ENCODE measurements at regions not wholly inside any gene's neighbourhood (a gene's known extent, or its start where the extent isn't known, plus 50 kb on each side); places are given as distances from the start of the nearest gene placed in this dataset.
"Not testable (repeated sequence)": the region's sequence is repeated elsewhere in the genome, so short reads cannot be mapped to it uniquely, and the experiment has no call there.

- no peak for DNase-seq (ENCODE audit: low spot score)
These were observed 465.1 kb upstream of the PCDH10 start for GRCh38 chr4:132683957-132684356.

GRCh38 chr4:132691026-132691425, 458.1 kb upstream of the PCDH10 start:
- DNase-seq (ENCODE audit: low spot score): no peak

GRCh38 chr4:132691668-132692067, 457.4 kb upstream of the PCDH10 start:
- no peak for DNase-seq (ENCODE audit: low spot score)

DNA sequence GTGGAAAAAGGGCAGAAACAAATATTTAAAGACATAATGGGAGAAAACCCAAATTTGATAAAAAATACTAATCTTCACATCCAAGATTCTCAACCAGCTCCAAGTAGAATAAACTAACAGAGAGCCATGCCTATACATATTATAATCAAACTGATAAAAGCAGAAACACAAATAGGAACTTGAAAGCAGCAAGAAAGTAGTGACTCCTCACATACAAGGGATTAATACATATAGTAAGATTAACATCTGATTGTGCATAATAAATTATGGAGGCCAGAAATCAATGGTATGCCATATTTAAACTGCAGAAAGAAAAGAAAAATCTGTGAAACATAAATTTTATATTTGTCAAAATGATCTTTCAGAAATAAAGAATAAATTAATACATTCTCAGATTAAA, 454.3 kb upstream of the PCDH10 start:
- no peak for DNase-seq (ENCODE audit: low spot score)

DNA sequence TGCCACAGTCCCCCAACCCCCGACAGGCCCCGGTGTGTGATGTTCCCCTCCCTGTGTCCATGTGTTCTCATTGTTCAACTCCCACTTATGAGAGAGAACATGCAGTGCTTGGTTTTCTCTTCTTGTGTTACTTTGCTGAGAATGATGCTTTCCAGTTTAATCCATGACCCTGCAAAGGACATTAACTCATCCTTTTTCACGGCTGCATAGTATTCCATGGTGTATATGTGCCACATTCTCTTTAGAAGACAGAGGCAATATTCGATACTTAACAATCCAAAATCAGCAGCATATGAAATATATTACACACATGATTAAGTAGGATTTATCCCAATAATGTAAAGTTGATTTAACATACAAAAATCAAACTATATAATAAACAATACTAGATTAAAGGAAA, 451.6 kb upstream of the PCDH10 start:
- DNase-seq (ENCODE audit: low spot score): not testable (repeated sequence)

GRCh38 chr4:132707955-132708354, 441.1 kb upstream of the PCDH10 start:
- DNase-seq (ENCODE audit: low spot score): no peak

DNA sequence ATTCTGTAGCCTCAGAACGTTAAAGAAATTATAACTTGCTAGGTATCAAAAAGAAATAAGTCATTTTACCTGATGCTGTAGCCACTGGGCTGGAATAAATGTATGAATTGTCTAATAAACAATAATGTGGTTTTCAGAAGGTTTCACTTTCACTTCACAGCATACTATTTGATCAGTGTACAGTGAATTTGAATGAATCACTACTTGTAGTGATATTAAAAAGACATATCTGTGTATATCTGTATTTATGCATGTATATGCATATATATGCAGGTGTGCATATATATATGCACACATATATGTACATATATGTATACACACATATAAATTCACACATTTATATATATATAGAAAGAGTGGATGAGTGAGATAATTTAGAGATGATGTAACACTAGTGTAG, 440.0 kb upstream of the PCDH10 start:
- no peak for DNase-seq (ENCODE audit: low spot score)

GRCh38 chr4:132710971-132711370, 438.1 kb upstream of the PCDH10 start:
- DNase-seq (ENCODE audit: low spot score): no peak

- no peak for DNase-seq (ENCODE audit: low spot score)
These were observed 411.8 kb upstream of the PCDH10 start for GRCh38 chr4:132737344-132737743.

DNA sequence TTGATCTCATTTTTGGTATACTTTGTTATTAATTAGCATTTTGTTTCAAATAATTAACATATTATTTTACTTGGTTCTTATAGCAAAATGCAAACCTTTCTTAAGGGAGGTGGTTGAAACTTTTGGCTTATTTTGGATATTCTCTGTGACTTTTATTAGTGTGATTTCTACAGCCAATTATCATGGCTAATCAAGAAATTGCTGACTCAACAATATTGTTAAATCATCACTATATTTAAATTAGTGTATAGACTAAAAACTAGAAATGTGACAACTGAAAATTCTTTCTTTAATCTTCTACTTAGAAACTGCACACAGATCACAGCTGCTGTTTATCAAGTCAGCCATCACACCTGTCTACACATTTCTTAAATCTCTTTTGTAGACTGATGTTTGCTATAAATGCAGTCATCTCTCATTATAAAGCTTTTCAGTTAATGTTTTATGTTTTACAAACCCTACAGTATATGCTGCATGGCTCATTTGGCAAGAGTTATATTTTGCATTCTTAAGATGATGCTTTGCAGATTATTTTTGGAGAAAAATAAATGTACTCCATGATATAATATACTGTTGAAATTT, 389.8 kb upstream of the PCDH10 start:
- no peak for DNase-seq (ENCODE audit: low spot score)

GRCh38 chr4:132763465-132763864, 385.6 kb upstream of the PCDH10 start:
- DNase-seq (ENCODE audit: low spot score): no peak

DNA sequence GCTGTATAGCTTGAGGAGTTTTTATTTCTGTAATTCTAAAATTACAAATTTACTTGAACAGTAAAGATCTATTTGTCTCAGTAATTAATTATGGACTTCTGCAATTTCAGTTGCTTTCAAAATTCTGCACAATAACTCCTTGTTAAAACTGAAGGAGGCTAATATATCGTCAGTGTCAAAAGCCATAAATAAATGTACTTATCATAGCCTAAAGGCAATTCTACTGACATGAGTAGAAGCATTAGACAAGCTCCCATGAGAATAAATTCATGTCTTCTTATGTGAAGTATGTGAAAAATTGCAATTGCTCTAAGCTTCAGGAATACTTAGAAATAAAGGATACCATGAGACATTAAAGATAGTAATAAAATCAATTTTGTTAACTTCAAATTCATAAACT, 381.2 kb upstream of the PCDH10 start:
- no peak for DNase-seq (ENCODE audit: low spot score)

- DNase-seq (ENCODE audit: low spot score): no peak
These were observed 378.3 kb upstream of the PCDH10 start for GRCh38 chr4:132770776-132771175.

GRCh38 chr4:132792310-132792709, 356.8 kb upstream of the PCDH10 start:
- no peak for DNase-seq (ENCODE audit: low spot score)

DNA sequence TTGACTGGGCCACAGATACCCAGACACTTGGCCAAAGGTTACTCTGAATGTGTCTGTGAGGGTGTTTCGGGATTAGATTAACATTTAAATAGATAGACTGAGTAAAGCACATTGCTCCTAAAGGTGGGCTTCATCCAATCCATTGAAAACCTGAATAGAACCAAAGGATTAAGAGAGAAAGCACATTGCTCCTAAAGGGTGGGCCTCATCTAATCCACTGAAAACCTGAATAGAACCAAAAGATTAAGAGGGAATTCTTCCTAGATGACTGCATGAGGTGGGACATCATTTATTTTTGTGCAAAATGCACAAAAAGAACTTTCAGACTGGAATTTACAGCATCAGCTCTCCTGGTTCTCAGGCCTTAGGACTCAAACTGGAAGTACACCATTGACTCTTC, 351.2 kb upstream of the PCDH10 start:
- DNase-seq (ENCODE audit: low spot score): no peak

GRCh38 chr4:132809298-132810032, 339.6 kb upstream of the PCDH10 start:
- no peak for DNase-seq (ENCODE audit: low spot score)

- DNase-seq (ENCODE audit: low spot score): not testable (repeated sequence)
These were observed 336.0 kb upstream of the PCDH10 start for GRCh38 chr4:132813061-132813460.

DNA sequence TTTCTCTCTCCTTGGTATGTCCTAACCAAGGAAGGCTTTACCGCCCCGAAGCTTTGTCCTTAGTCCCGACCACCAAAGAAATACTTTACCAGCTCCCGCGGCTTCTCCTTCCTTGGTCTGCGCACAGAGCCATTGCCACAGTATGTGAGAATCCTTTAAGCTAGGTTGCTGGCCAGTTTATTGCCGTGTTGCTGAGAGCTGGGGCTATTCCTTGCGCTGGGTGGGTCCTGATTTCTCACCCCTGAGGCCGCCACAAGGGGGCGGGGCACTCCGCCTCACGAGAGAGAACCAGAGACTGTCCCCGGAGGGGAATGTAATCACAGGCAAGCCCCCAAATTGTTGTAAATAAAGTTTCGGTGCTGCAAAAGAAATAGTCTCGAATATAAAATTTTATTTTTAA, 331.0 kb upstream of the PCDH10 start:
- DNase-seq (ENCODE audit: low spot score): no peak

- DNase-seq (ENCODE audit: low spot score): no peak
These were observed 325.7 kb upstream of the PCDH10 start for GRCh38 chr4:132823419-132823818.

DNA sequence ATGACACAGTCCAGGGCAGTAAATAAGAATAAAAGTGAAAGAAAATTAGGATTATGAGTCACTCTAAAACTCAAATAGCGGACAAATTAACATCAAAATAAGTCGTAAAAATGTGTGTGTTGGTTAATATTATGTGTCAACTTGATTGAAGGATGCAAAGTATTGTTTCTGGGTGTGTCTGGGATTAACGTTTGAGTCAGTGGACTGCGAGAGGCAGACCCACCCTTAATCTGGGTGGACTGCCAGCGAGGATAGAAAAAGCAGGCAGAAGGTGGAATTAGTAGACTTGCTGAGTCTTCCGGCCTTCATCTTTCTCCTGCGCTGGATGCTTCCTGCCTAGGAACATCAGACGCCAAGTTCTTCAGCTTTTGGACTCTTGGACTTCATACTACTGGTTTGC, 324.3 kb upstream of the PCDH10 start:
- DNase-seq (ENCODE audit: low spot score): no peak

- no peak for DNase-seq (ENCODE audit: low spot score)
These were observed 321.6 kb upstream of the PCDH10 start for GRCh38 chr4:132827522-132827921.

- DNase-seq (ENCODE audit: low spot score): no peak
These were observed 310.9 kb upstream of the PCDH10 start for GRCh38 chr4:132838244-132838643.

GRCh38 chr4:132839070-132839469, 310.0 kb upstream of the PCDH10 start:
- DNase-seq (ENCODE audit: low spot score): no peak

DNA sequence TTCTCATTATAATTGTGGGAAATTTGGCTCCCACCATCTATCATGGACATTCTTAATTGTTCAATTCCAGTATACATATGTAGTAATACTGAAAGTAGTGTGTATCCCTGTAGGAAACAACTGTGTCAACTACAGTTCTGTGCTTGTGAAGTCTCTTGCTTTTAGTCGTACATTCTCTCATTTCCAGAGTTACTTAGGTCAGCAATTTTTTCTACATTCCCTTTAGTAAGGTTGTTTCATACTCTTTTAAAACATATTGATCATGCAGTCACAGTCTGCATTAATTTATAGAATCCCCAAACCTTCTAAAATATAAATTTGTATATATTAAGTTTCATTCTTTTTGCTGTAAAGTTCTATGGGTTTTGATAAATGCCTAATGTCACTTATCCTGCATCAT, 289.2 kb upstream of the PCDH10 start:
- DNase-seq (ENCODE audit: low spot score): no peak

Data from kidney capillary endothelial cell (primary cell).